ENCODE measurements at regions not wholly inside any gene's neighbourhood (a gene's known extent, or its start where the extent isn't known, plus 50 kb on each side); places are given as distances from the start of the nearest gene placed in this dataset.

DNA sequence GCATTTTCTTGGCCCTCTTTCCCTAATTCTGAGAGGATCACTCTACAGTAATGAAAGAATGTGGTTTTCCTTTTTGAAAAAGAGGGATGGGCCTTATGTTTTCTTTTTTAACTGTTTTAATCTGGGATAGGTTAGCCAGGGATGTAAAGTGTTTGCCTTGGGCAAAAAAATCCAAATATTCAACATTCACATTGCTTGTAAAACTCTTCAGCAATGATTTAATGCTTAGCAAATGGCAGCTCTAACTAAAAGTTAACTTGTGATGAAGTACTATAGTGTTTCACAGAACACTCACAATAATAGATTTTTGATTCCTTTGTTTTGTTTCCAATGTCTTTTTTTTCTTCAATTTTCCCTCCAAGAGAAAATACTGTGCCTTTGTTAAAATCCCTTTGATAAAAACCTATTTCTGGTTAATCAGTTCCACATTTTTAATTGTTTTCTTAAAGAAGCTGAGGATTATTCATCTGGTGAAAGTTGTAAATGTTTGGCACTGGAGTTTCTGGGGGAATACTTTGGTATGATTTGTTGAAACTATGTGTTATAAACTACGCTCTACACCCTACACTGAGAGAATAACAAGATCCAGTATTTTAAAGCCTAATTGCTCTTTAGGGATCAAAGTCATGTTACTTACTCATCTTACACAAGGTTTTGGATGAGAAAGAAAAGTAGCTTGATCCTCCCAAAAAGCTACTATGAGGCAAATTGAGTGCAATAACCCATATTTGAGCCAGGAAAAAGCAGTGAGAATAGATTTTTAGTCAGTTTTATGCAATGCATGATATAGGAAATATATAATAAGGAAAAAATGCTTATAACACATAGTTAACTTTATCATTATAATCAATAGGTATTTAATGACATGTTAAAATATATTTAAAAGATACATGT is 335.8 kb downstream of the EPHA7 start:
- in situ Hi-C loops (cut with MboI) (no loop called here), intact Hi-C loops (cut with micrococcal nuclease; ENCODE audit: unreplicated experiment) (no loop called here)
- Histone ChIP-seq H3K27ac (ENCODE audit: control insufficient read depth, insufficient read depth) (no peak overlapping the region), H3K9ac (ENCODE audit: control insufficient read depth, insufficient read depth, low read length) (no peak overlapping the region), H3K4me3 (no peak overlapping the region), H3K27me3 (replicated peaks in 1 of 2; ENCODE audit: control insufficient read depth in 2 of 2, insufficient read depth in 2 of 2, low read length in 1 of 2) (no peaks in the 10 kb centered on the region), H3K4me1 (ENCODE audit: control insufficient read depth, insufficient read depth, low read length) (no peaks in the 10 kb centered on the region), H3K79me2 (ENCODE audit: control insufficient read depth, insufficient read depth, low read length) (no peaks in the 10 kb centered on the region), H3K36me3 (ENCODE audit: control insufficient read depth in 2 of 2, insufficient read depth in 2 of 2, low read length in 1 of 2) (no peaks in the 10 kb centered on the region), H4K20me1 (ENCODE audit: control insufficient read depth, insufficient read depth) (no peaks in the 10 kb centered on the region), H3K4me2 (ENCODE audit: control insufficient read depth, insufficient read depth) (no peak overlapping the region), H2AFZ (ENCODE audit: control insufficient read depth, low read depth, low read length) (no peak overlapping the region), H3K9me3 (replicated peaks; ENCODE audit: control insufficient read depth, insufficient read depth, low read length) (no peaks in the 10 kb centered on the region)
- ATAC-seq (no peak), DNase-seq (ENCODE audit: low read depth, low spot score) (no peak), FAIRE-seq (no peak)
- WGBS (ENCODE audit: insufficient coverage, insufficient replicate concordance, low lambda C conversion rate, missing lambda C conversion rate) = 6% methylated on average over 1 of the region's 1 CpG
- SMC1A ChIA-PET (ENCODE audit: uncharacterized antibody, unreplicated experiment) = no interaction called here
- TF ChIP-seq SMAD5 (IDR thresholded peaks at IDR 0.05; ENCODE audit: low read depth) (no peak), NRF1 (conservative IDR thresholded peaks at IDR 0.05; ENCODE audit: low read depth, low read length) (no peak), NR2C1 (IDR thresholded peaks at IDR 0.05) (no peak), ZSCAN29 (IDR thresholded peaks at IDR 0.05) (no peak), BHLHE40 (IDR thresholded peaks at IDR 0.05; ENCODE audit: borderline replicate concordance in 1 of 2, low read depth in 2 of 2, low read length in 1 of 2) (no peak), ZNF24 (IDR thresholded peaks at IDR 0.05) (no peak), ZZZ3 (IDR thresholded peaks at IDR 0.05; ENCODE audit: control insufficient read depth, insufficient read length, low read depth) (no peak), FOS (IDR thresholded peaks at IDR 0.05; ENCODE audit: borderline replicate concordance, extremely low read depth, insufficient read length) (no peak), IRF4 (IDR thresholded peaks at IDR 0.05; ENCODE audit: low read depth, low read length) (no peak), NFYA (IDR thresholded peaks at IDR 0.05; ENCODE audit: borderline replicate concordance, low read depth, low read length) (no peak), MYC (IDR thresholded peaks at IDR 0.05; ENCODE audit: insufficient read depth, insufficient read length, insufficient replicate concordance, low read length, severe bottlenecking) (no peak)
- TF ChIP-seq, protein P1, sequence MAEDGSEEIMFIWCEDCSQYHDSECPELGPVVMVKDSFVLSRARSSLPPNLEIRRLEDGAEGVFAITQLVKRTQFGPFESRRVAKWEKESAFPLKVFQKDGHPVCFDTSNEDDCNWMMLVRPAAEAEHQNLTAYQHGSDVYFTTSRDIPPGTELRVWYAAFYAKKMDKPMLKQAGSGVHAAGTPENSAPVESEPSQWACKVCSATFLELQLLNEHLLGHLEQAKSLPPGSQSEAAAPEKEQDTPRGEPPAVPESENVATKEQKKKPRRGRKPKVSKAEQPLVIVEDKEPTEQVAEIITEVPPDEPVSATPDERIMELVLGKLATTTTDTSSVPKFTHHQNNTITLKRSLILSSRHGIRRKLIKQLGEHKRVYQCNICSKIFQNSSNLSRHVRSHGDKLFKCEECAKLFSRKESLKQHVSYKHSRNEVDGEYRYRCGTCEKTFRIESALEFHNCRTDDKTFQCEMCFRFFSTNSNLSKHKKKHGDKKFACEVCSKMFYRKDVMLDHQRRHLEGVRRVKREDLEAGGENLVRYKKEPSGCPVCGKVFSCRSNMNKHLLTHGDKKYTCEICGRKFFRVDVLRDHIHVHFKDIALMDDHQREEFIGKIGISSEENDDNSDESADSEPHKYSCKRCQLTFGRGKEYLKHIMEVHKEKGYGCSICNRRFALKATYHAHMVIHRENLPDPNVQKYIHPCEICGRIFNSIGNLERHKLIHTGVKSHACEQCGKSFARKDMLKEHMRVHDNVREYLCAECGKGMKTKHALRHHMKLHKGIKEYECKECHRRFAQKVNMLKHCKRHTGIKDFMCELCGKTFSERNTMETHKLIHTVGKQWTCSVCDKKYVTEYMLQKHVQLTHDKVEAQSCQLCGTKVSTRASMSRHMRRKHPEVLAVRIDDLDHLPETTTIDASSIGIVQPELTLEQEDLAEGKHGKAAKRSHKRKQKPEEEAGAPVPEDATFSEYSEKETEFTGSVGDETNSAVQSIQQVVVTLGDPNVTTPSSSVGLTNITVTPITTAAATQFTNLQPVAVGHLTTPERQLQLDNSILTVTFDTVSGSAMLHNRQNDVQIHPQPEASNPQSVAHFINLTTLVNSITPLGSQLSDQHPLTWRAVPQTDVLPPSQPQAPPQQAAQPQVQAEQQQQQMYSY (CRISPR knock-in tag; IDR thresholded peaks at IDR 0.05) = no peak
- no TSS peak for BruUV-seq (replicated peaks)
- CTCF ChIA-PET = no interaction called here
- RAD21 ChIA-PET (ENCODE audit: unreplicated experiment) = no interaction called here
- POLR2A ChIA-PET = no interaction called here

Data from GM12878 (cell line).